ENCODE measurements at regions not wholly inside any gene's neighbourhood (a gene's known extent, or its start where the extent isn't known, plus 50 kb on each side); places are given as distances from the start of the nearest gene placed in this dataset.

DNA sequence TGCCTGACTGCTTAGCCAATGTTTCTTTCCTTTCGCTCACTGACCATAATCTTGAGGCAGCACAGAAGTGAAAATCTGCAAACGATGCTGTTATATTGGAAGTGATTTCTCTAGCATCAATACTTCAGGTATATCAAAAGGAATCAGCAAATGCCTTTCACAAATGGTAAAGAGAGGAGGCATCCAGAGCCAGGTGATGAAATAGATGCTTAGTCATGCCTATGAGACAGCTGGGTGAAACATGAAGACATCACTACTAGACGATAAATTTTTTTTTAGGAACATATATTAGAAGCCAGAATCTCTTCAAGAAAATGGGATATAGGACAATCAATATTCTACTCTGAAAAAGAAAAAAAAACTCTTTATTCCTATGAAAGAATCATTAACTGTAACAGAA lies 249.2 kb upstream of the SLC39A10 start:
- DNase-seq (ENCODE audit: low read depth): no peak

DNA sequence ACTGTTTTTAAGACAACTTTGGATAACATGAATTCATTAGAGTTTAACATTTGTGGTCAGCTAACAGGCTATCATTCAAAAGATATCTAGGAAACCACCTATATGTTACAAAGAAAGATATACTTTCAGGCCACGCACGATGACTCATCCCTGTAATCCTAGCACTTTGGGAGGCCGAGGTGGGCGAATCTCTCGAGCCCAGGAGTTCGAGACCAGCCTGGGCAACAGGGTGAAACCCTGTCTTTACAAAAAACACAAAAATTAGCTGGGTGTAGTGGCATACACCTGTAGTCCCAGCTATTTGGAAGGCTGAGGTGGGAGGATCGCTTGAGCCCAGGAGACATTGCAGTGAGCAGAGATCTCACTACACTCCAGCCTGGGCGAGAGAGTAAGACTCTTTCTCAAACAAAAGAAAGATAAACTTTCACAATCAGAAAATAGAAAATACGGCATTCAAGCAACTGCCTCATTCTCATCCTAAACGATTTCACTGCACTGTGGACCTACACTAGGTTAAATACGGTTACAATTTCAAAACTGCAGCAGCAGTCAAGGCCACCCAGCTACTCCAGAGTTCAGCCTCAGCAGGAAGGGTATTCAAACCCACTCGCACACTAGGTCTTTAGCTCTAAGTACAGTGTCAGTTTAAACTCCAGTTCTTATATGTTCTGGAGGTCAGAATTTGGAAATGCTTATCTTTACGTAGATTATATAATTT lies 250.0 kb upstream of the SLC39A10 start:
- DNase-seq (ENCODE audit: low read depth): no peak

DNA sequence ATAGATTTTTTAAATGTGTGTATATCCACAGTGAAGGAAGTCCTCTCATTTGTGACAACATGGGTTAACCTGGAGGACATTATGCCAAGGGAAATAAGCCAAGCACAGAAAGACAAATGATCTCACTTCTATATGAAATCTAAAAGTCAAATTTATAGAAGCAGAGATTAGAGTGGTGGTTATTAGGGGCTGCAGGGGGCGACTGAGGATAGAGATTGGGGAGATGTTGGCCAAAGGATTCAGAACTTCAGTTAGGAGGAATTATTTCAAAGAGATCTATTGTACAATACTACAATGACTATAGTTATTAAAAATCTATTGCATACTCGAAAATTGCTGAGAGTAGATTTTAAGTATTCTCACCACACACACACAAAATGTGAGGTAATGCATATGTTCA lies 252.4 kb upstream of the SLC39A10 start:
- DNase-seq (ENCODE audit: low read depth): no peak

DNA sequence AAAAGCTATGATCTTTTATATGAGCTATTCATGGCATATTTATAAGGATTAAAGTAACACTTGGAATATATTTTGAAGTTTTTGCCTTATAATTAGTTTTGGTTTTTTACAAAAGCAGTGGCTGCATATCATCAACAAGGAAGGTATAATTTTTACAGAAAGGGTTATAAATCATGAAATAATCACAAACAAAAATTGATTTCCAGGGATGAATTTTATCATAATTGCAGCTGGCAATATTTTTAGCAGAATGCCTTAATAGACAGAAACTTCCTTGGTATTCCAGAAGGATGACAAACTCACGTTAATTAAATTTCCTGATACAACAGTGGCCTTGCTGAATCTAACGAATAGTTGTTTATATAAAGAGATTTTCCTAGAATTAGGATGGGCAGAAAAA lies 260.5 kb upstream of the SLC39A10 start:
- DNase-seq (ENCODE audit: low read depth): no peak

DNA sequence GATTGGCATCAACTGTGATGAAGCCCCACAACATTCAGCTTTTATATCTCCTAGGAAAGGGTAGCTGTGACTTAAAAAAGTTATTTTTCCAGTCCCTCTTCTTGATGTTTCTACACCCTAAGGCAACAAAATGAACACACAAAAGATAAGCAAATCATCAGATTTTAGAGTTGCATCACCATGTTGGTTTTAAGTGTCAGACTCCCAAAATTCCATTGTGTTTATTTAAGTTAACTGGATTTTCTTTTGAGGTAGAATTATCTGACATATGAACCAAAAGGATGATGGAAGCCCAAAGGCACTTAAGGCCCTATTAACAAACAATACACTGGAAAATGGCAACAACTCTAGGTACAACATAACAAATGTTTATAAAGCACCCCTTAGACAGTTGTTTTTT lies 261.7 kb upstream of the SLC39A10 start:
- no peak for DNase-seq (ENCODE audit: low read depth)

DNA sequence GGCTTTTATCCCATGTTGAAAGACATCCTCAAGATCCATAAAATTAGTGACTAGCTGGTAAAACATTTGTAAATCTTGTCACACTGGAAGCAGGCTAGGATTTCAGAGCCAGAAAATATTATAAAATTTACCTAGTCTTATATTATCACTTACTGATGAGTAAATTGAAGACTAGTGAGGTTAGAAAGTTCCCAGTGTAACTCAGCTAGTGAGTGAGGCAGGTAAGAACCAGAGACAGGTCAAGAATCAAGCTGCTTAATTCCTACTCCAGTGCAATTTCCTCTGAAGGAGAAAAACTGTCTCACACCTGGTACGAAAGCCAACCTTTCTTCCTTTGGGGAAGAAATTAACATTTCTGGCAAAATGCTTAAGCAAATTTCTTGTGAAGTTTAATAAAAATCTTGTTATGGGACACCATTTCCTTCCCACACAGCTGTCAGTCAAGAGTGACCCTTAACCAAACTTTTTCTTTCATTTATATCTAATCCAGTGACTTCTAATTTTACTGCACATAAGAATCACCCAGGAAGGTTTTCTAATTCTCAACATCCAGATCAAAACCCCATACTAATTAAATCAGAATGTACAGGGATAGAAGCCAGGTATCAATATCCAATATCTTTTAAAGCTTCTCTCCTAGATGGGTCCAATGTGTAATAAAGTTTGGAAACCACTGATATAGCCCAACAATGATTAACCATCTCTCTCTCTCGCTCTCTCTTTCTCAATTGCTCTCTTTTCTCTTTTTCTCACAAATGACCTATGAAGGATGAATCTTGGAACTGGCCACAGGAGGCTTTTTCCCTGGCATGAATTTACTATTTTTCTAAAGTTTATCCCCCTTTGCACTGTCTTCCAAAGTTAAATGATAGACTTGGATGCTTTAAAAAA lies 264.3 kb upstream of the SLC39A10 start:
- DNase-seq (ENCODE audit: low read depth): no peak

DNA sequence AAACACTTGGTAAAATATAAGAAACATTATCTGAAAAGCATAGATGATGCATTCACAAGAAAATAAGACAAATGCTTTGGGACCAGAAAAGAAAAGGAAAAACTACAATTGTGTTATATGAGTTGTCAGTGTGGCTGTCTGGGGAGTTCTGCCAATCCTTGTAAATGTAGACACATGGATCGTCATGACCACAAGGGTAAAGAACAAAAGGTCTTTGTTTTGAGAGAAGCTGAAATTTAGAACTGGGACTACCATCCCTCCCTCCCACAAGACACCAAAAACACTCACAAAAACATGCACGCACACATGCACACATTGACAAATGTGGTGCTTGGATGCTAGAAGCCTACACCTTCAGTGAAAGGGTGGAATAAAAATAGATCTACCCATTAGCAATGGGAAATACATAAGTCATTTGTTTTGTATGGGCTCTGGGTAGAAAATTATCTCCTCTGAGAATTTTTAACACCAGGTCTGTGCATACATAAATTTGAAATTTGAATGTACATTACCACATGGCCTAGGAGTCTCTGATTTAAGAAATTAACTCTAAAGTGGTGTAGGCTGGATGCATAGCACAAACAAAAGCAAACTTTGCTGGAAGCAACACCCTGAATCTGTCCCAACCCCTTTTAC lies 266.2 kb upstream of the SLC39A10 start:
- no peak for DNase-seq (ENCODE audit: low read depth)

DNA sequence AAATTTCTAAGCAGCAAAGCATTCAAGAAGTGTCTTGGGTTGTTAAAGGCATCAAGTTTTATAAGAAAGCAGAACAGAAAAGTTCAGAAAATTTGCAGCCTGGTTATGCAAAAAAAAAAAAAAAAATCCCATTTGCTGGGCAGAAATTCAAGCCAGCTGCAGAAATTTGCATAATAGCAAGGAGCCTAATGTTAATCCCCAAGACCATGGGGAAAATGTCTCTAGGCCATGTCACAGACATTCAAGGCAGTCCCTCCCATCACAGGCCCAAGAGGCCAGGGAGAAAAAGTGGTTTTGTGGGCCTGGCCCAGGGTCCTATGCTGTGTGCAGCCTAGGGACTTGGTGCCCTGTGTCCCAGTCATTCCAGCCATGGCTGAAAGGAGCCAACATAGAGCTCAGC lies 269.0 kb upstream of the SLC39A10 start:
- no peak for DNase-seq (ENCODE audit: low read depth)

DNA sequence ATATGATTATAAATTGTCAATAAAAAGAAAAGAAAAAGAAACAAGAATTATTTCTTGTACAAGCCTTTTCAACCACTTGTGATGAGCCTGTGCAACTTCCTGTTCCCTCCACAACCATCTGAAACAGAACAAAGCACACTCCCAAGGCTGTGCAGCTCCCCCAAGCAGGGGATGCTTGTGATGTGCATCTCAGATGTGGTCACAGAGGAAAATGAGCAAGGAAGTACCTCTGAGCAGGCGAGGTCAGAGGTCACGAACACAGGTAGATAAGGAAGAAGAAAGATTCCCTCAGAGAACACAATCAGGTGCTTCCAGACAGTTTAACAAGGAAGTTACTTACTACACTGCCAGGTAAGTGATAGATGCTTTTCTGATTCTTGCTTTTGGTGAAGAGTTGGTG lies 274.8 kb upstream of the SLC39A10 start:
- DNase-seq (ENCODE audit: low read depth): no peak

DNA sequence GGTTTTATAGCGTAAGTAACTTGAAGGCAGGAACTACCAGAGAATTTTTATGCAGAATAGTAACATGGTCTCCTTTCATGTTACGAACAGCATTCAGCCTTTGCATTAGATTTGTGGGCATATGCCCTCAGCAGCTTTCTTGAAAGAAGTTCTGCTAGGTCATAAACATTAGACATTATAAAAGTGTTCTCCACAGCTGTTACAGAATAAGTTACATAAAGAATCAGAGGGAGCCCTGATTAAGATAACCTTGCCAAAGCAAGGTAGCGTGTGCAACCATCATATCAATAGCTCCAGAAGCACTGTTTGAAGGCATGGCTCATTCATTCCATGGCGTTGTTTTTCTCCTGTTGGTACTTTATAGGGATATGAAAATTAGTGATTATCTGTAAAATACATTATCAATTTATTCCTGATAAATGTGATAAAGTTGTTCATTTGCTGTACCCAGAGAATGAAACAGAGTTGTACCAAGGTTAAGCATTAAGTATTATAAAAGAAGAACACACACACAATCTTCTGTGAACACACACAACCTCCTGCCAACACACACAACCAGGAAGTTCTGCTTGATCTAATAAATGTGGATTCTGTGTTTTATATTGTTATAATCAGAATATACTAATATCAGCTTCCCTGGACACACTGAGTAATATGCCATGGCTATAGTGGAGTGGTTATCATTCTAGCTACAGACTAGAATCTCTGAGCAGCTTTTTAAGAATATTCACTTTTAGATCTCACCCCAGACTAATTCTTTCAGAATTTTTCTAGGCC lies 286.7 kb upstream of the SLC39A10 start:
- no peak for DNase-seq (ENCODE audit: low read depth)

DNA sequence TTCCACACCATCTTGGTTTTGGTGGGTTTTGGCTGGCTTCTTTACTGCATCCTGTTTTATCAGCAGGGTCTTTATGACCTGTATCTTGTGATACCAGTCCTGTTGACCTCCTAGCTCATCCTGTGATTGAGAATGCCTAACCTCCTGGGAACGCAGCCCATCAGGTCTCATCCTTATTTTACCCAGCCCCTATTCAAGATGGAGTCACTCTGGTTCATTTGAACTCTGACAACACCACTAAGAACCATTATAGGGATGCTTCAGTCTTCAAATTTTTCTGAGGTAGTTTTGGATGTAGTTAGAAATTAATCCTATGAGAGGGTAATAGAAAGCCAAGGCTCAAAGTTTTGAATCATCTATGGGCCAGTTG lies 287.8 kb upstream of the SLC39A10 start:
- DNase-seq (ENCODE audit: low read depth): no peak

DNA sequence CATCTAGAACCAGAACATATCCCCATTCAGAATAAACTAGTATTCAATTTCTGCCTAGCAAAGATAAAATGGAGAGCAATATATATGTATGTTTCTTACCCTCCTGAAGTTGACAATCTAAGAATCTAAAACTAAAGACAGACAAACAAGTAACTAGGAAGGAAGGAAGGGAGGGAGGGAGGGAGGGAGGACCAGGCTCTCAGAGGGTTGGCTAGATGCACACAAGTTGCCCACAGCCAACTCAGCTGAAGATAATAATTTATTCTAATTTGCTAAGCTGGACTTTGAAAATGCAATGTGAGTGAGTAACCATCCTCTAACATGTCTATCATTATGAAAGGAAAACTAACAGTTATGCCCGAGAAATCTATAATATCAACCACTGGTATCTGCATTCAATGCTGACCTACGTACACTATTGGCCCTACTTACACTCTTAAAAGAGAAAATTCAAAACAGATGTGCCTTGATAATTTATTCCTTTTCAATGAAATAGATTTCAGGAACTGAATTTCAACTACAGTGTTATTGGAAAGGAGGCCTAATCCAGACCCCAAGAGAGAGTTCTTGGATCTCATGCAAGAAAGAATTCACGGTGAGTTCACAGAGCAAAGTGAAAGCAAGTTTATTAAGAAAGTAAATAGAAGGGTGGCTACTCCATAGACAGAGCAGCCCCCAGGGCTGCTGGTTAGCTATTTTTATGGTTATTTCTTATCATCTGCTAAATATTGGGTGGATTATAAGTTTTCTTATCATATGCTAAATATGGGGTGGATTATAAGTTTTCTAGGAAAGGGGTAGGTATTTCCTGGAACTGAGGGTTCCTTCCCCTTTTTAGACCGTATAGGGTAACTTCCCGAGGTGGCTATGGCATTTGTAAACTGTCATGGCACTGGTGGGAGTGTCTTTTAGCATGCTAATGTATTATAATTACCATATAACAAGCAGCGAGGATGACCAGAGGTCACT lies 288.5 kb upstream of the SLC39A10 start:
- DNase-seq (ENCODE audit: low read depth): no peak

DNA sequence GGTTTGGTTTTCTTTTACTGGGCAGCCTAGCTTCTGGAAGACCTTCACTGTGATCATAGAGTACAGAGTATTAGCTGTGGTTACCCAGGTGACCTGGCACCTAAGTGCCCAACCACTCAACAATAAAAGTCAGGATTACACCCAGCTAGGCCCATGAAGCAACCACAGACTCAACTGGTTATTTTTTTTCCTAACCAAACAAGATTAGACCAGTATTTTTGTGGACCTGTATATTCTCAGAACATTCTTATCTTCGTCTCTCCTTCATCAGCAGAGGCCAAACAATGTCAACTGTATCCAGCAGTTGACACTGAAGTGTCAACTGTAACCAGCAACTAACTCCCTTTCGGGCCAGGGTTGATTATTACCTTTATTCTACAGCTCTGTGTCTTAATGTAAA lies 289.2 kb upstream of the SLC39A10 start:
- DNase-seq (ENCODE audit: low read depth): no peak

DNA sequence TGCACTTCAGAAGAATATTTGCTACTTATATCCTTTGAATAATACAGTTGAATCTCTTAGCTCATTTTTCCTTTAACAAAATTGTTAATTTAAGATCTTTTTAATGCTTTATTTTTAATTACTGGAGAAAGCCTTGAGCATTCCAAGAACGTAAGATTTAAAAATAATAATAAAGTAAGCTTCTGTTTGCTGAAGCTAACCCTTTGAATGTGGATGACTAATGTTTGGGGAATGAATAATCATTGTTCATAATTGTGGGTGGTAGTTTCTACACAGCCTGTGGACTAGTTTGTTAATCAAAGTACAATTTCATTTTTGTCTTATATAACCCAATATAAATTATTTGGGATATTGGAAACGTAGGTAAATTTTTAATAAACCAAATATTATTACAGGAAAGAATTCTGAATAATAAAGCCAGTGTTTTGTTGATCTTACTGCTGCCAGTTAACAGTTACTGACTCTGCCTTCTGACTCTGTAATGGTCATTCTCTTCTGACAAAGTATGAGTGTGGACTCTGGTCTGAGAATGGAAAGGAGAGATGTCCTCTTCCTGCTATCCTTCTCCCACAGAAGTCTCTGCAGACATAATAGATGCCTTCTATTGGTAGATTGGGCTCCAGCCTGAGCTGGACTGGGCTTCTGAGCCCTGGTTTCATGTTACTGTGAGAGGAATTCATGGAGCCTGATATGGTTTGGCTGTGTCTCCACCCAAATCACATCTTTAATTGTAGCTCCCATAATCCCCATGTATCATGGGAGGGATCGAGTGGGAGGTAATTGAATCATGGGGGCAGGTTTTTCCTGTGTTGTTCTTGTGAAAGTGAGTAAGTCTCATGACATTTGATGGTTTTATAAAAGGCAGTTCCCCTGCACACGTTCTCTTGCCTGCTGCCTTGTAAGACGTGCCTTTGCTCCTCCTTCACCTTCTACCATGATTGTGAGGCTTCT lies 292.7 kb upstream of the SLC39A10 start:
- DNase-seq (ENCODE audit: low read depth): no peak

DNA sequence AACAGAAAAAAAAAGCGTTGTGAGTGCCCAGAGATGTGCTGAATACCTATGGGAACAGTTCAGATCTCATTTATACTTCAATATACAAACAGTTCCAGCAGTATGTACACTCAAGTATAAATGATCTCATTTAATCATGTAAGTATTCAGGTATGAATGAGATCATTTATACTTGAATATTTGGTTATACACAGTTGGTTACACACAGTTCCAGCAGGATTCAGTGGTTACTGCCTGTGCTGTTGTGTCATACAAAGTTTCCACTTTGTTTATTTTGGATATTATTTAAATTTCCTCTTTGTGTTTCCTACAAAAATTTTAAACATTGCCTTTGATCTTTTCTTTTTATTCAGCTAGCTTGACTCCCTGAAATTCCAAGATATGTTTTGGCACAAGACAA lies 293.5 kb upstream of the SLC39A10 start:
- DNase-seq (ENCODE audit: low read depth): no peak

DNA sequence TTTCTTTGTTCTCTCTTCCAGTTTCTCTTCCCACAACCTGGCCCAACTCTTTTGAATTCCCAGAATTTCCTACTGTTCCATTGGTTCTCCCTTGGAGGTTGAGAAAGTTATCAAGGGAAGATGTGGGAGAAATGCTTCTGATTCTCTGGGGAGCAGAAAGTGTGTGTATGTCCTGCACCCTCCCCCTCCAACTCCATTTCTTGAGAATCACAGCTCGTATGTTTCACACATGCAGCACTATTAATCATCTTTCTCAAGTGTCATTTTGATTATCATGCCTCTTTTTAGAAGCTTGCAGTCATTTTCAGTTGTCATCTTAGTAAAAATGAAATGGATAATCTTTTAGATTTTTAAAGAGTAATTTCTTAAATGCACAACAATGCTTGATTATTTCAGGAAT lies 296.8 kb upstream of the SLC39A10 start:
- no peak for DNase-seq (ENCODE audit: low read depth)

DNA sequence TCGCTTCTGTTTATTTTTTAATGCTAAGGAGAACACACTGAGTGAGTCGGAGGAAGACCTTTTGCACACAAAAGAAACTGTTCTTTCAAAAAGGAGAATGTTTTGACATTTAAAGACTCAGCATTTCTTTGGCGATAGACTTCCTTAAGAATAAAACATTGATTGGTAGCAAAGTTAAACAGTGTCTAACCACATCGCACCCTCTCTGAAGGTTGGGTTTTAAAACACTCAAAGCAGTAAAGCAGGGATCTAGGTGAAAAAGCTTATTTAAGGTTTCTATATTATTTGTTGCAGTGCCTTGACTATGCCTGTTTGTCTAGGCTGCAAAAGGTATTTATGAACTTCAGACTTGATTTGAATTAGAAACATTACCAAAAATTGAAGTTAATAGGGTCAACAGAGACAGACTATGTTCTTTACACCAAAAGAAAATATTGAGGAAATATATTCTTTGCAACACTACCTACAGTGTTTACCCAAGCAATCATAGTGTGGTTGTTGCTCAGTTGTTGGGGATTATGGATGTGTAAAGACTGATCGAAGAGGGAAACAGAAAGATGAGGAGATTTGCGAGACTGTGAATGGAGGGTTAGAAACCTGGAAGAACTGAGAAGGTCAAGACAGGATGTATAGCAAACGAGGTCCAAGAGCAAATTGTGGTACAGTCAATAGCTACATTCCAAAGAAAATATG lies 297.8 kb upstream of the SLC39A10 start:
- DNase-seq (ENCODE audit: low read depth): no peak

DNA sequence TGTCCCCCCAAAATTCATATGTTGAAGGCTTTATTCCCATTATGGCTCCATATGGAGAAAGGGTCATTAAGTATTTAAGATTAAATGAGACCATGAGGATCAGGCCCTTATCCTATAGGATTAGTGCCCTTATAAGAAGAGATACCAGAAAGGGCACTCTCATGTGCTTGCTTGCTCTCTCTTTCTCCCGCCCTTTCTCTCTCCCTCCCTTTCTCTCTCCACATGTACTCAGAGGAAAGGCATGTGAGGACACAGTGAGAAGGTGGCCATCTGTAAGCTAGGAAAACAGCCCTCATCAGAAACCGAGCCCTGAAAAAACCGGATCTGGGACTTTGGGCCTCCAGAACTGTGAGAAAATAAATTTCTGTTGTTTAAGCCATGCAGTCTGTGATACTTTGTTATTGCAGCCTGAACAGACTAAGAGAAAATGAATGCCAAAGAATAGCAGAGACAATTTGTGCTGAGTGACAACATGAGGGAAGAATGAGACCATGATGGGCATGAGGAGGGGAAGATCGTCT lies 300.0 kb upstream of the SLC39A10 start:
- DNase-seq (ENCODE audit: low read depth): no peak

DNA sequence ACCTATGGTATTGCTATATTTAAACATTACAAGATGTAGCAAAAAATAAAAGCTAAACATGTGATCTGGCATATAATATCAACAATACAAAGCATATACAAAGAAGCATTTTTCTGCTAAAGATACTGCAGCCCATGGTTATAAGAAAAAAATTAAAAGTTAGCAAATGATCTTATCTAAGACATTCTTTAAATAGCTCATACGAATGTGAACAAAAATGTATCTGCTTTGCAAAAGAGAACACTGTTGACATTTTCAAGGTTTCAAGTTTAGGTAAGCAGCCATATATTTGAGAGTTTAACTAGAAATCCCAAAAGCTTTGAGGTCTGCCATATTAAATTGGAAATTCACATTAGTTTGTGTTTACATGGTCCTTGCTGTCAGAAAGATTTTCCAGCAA lies 301.0 kb upstream of the SLC39A10 start:
- no peak for DNase-seq (ENCODE audit: low read depth)

All from stimulated activated CD8-positive, alpha-beta memory T cell treated with anti-CD3 and anti-CD28 coated beads, Interleukin-4, amount 100 ng/mL, for 24 hours (primary cell).